MM.1S (cell line): ENCODE measurements at regions not wholly inside any gene's neighbourhood (a gene's known extent, or its start where the extent isn't known, plus 50 kb on each side); places are given as distances from the start of the nearest gene placed in this dataset.
"Not testable (repeated sequence)": the region's sequence is repeated elsewhere in the genome, so short reads cannot be mapped to it uniquely, and the experiment has no call there.

Experiments used
- DNase-seq: peaks from one replicate; pipeline ENCODE4 v3.0.0-alpha.2; 2015
- H2AFZ ChIP-seq: fragments of 300-600 bp; sonication (generic); 2 replicates; pipeline ENCODE4 v1.6.0; 2016; ENCODE audit warnings: antibody characterized with exemption, low read length
- H3F3A ChIP-seq: fragments of 300-600 bp; sonication (generic); 2 replicates; pipeline ENCODE4 v1.6.1; 2016; ENCODE audit warnings: mild to moderate bottlenecking, antibody characterized with exemption, low read length, moderate library complexity, mixed read lengths; ENCODE audit not compliant: insufficient read depth
- H3K27ac ChIP-seq: fragments of 300-600 bp; sonication (generic); 2 replicates; pipeline ENCODE4 v1.5.1; 2016; ENCODE audit warnings: mild to moderate bottlenecking, low read length
- H3K27me3 ChIP-seq: fragments of 300-600 bp; sonication (generic); replicated peaks from 2 replicates; pipeline ENCODE4 v1.6.0; 2016; ENCODE audit warnings: low read length; ENCODE audit not compliant: insufficient read depth
- H3K36me3 ChIP-seq: fragments of 300-600 bp; sonication (generic); replicated peaks from 2 replicates; pipeline ENCODE4 v1.6.1; 2016; ENCODE audit warnings: mild to moderate bottlenecking, low read length, mixed read lengths; ENCODE audit not compliant: insufficient read depth
- H3K4me1 ChIP-seq: fragments of 300-600 bp; sonication (generic); 2 replicates; pipeline ENCODE4 v1.6.1; 2016; ENCODE audit warnings: low read length, mixed read lengths
- H3K4me2 ChIP-seq: fragments of 300-600 bp; sonication (generic); 2 replicates; pipeline ENCODE4 v1.6.0; 2016; ENCODE audit warnings: low read depth, low read length
- H3K4me3 ChIP-seq: fragments of 300-600 bp; sonication (generic); 2 replicates; pipeline ENCODE4 v1.5.1; 2016; ENCODE audit warnings: low read length, mixed read lengths
- H3K79me2 ChIP-seq: fragments of 300-600 bp; sonication (generic); 2 replicates; pipeline ENCODE4 v1.6.1; 2016; ENCODE audit warnings: mixed run types, low read length, mixed read lengths
- H3K9ac ChIP-seq: fragments of 300-600 bp; sonication (generic); 2 replicates; pipeline ENCODE4 v1.6.1; 2016; ENCODE audit warnings: low read length, mixed read lengths
- H3K9me2 ChIP-seq: fragments of 300-600 bp; sonication (generic); replicated peaks from 2 replicates; pipeline ENCODE4 v1.6.1; 2016; ENCODE audit warnings: mild to moderate bottlenecking, low read length, mixed read lengths; ENCODE audit not compliant: insufficient read depth
- H3K9me3 ChIP-seq: fragments of 300-600 bp; sonication (generic); replicated peaks from 2 replicates; pipeline ENCODE4 v1.6.1; 2016; ENCODE audit warnings: mild to moderate bottlenecking, low read length, mixed read lengths; ENCODE audit not compliant: insufficient read depth
- H4K20me1 ChIP-seq: fragments of 300-600 bp; sonication (generic); 2 replicates; pipeline ENCODE4 v1.6.1; 2016; ENCODE audit warnings: mild to moderate bottlenecking, low read length, moderate library complexity, mixed read lengths; ENCODE audit not compliant: insufficient read depth
- EZH2 ChIP-seq: fragments of 300-600 bp; sonication (generic); optimal IDR thresholded peaks from 2 replicates; pipeline ENCODE3; 2017; ENCODE audit warnings: low read depth, mild to moderate bottlenecking, antibody characterized with exemption, low read length, mixed read lengths
- EZH2phosphoT487 ChIP-seq: fragments of 300-600 bp; sonication (generic); IDR thresholded peaks from 2 replicates; pipeline ENCODE4 v1.6.1; 2018; ENCODE audit warnings: antibody characterized with exemption, low read length
- TF ChIP-seq, protein P1 (sequence below): fragments of 300-600 bp; sonication (generic); IDR thresholded peaks from 2 replicates; pipeline ENCODE4 v1.5.1; 2016; ENCODE audit warnings: antibody characterized with exemption, low read length, mixed read lengths

DNA sequence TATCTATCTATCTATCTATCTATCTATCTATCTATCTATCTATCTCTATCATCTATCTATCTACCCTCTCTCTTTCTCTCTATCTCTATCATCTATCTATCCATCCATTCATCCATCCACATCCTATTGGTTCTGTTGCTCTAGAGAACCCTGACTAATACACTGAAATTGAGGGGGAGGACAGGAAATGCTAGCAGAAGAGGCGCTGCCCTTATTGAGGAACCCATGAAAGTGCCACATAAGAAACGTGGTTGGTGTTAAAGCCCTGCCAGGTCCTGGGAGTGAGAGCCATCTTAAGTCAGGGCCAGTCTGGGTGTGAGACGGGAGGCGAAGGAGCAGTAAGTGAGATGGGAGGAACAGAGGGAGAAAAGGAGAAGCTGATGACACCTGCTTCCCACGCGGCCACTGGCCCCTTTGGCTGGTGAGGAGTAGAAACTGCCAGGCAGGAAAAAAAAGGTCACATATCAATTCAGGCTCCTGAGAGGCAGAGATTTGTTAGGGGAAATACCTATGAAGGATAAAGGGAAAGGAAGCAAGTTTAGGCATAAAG, 87.9 kb upstream of the PLET1 start:
- Histone ChIP-seq H3K79me2 (no peaks in the 10 kb centered on the region), H3K9me2 (no peaks in the 10 kb centered on the region), H3K27me3 (no peaks in the 10 kb centered on the region), H3K4me3 (no peak overlapping the region), H3K27ac (no peak overlapping the region), H4K20me1 (no peaks in the 10 kb centered on the region), H3F3A (no peaks in the 10 kb centered on the region), H3K4me2 (no peak overlapping the region), H3K9me3 (no peaks in the 10 kb centered on the region), H2AFZ (no peak overlapping the region), H3K4me1 (peaks cover 4% of the 10 kb centered on the region; the same call in 1 of the 2 replicates), H3K9ac (no peak overlapping the region), H3K36me3 (no peaks in the 10 kb centered on the region)
- no peak for DNase-seq
- TF ChIP-seq, protein P1, sequence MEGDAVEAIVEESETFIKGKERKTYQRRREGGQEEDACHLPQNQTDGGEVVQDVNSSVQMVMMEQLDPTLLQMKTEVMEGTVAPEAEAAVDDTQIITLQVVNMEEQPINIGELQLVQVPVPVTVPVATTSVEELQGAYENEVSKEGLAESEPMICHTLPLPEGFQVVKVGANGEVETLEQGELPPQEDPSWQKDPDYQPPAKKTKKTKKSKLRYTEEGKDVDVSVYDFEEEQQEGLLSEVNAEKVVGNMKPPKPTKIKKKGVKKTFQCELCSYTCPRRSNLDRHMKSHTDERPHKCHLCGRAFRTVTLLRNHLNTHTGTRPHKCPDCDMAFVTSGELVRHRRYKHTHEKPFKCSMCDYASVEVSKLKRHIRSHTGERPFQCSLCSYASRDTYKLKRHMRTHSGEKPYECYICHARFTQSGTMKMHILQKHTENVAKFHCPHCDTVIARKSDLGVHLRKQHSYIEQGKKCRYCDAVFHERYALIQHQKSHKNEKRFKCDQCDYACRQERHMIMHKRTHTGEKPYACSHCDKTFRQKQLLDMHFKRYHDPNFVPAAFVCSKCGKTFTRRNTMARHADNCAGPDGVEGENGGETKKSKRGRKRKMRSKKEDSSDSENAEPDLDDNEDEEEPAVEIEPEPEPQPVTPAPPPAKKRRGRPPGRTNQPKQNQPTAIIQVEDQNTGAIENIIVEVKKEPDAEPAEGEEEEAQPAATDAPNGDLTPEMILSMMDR = no peak
- no peak for TF ChIP-seq EZH2phosphoT487
- no peak for TF ChIP-seq EZH2

DNA sequence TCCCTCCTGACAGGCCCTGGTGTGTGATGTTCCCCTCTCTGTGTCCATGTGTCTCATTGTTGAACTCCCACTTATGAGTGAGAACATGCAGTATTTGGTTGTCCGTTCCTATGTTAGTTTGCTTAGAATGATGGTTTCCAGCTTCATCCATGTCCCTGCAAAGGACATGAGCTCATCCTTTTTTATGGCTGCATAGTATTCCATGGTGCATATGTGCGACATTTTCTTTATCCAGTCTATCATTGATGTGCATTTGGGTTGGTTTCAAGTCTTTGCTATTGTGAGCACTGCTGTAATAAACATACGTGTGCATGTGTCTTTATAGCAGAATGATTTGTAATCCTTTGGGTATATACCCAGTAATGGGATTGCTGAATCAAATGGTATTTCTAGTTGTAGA, 90.8 kb upstream of the PLET1 start:
- not testable (repeated sequence) for H3K4me2 ChIP-seq, H3K27ac ChIP-seq, H3K79me2 ChIP-seq, H3K9me2 ChIP-seq, H3K36me3 ChIP-seq, H3K9ac ChIP-seq, H2AFZ ChIP-seq, H3K4me3 ChIP-seq, H3K4me1 ChIP-seq, H3F3A ChIP-seq, DNase-seq, H3K9me3 ChIP-seq, H3K27me3 ChIP-seq, H4K20me1 ChIP-seq

DNA sequence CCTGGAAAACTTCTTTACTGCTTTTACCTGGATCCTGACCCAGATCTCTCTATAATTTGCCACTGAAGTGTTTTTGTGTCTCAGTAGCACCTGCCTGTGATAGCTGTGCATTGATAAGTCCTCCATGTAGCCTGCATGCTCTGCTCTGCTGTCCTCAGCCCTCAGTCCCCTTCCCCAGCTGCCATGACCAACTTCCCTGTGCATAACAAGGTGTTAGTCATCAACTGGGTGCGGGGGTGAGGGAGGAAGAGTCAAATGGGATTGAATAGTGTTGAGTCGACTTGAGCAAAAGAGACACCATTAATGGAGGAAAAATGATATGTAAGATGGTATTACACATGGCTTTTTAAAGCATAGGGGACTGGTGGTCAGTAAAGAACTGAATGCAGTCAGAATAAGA, 92.2 kb upstream of the PLET1 start:
- Histone ChIP-seq H3K79me2 (no peaks in the 10 kb centered on the region), H3K9me3 (no peaks in the 10 kb centered on the region)
- no peak for DNase-seq

DNA sequence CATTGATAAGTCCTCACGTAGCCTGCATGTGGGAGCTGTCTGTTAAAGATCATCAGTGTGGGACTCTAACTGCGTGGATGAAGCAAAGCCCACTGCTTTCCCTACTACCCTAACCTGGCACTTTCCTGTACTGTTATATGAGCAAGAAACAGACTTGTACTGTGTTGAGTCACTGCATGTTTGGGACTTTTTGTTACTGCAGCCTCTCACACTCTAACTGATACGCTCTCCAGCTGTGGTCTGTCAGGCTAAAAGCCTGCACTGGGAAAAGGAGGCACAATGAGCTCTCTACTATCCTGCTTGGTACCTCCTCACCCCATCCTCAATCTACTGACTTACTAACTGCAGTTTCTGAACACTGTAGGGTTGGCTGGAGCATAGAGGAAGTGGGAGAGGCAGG, 93.7 kb upstream of the PLET1 start:
- no peaks in the 10 kb centered on the region for H3K36me3 ChIP-seq
- no peak for TF ChIP-seq EZH2phosphoT487
- no peak for TF ChIP-seq EZH2
- TF ChIP-seq, protein P1 = no peak
- H3K4me1 ChIP-seq = no peaks in the 10 kb centered on the region
- no peak for DNase-seq
- no peak overlapping the region for H2AFZ ChIP-seq
- no peak overlapping the region for H3K4me2 ChIP-seq
- H3K27ac ChIP-seq = no peak overlapping the region
- no peaks in the 10 kb centered on the region for H3K9me2 ChIP-seq
- H3K9ac ChIP-seq = no peak overlapping the region
- H3K27me3 ChIP-seq = no peaks in the 10 kb centered on the region
- no peaks in the 10 kb centered on the region for H4K20me1 ChIP-seq
- no peaks in the 10 kb centered on the region for H3K79me2 ChIP-seq
- no peaks in the 10 kb centered on the region for H3K9me3 ChIP-seq
- H3F3A ChIP-seq = no peaks in the 10 kb centered on the region
- H3K4me3 ChIP-seq = no peak overlapping the region

More for the DNA sequence above, 92.2 kb upstream of the PLET1 start:
- H4K20me1 ChIP-seq = no peaks in the 10 kb centered on the region
- no peaks in the 10 kb centered on the region for H3K36me3 ChIP-seq
- no peak overlapping the region for H3K9ac ChIP-seq
- no peaks in the 10 kb centered on the region for H3K27me3 ChIP-seq
- no peak overlapping the region for H3K4me3 ChIP-seq
- H2AFZ ChIP-seq = no peak overlapping the region
- H3K27ac ChIP-seq = no peak overlapping the region
- TF ChIP-seq EZH2phosphoT487 = no peak
- no peak for TF ChIP-seq EZH2
- TF ChIP-seq, protein P1 = no peak
- no peaks in the 10 kb centered on the region for H3F3A ChIP-seq
- no peak overlapping the region for H3K4me2 ChIP-seq
- no peaks in the 10 kb centered on the region for H3K4me1 ChIP-seq
- no peaks in the 10 kb centered on the region for H3K9me2 ChIP-seq
